ENCODE measurements at regions not wholly inside any gene's neighbourhood (a gene's known extent, or its start where the extent isn't known, plus 50 kb on each side); places are given as distances from the start of the nearest gene placed in this dataset.

DNA sequence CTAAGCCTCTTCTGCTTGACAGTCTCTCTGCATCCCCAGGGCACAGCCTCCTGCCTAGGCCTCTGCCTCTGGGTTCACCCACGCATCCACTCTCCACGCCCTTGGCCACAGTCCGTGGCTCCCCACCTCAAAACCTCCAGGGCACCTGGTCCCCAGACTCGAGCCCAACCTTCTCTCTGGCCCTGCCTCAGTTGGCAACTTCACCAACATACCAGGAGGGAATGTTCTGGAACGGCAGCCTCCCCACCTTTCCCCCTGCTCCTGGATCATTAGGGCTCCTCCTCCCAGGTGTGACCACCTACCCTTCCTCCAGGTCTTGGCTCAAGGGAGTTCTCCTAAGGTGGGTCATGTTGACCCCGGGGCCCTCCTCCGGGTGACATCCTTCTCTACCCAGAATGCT lies 69.1 kb downstream of the SOX1 start:
- Histone ChIP-seq H3K27ac (no peak overlapping the region), H3K4me3 (no peak overlapping the region), H3K27me3 (no peaks in the 10 kb centered on the region), H3K36me3 (no peaks in the 10 kb centered on the region), H3K4me1 (no peaks in the 10 kb centered on the region), H3K9me3 (no peaks in the 10 kb centered on the region)
- no peak for DNase-seq (ENCODE audit: extremely low spot score in 2 of 2)
- intact Hi-C loops (cut with DNase I): no loop called here
- TF ChIP-seq POLR2A (IDR thresholded peaks at IDR 0.05): no peak
- TF ChIP-seq POLR2AphosphoS5 (IDR thresholded peaks at IDR 0.05; ENCODE audit: insufficient read depth in 1 of 2, low read depth in 1 of 2): no peak
- TF ChIP-seq, protein P1, sequence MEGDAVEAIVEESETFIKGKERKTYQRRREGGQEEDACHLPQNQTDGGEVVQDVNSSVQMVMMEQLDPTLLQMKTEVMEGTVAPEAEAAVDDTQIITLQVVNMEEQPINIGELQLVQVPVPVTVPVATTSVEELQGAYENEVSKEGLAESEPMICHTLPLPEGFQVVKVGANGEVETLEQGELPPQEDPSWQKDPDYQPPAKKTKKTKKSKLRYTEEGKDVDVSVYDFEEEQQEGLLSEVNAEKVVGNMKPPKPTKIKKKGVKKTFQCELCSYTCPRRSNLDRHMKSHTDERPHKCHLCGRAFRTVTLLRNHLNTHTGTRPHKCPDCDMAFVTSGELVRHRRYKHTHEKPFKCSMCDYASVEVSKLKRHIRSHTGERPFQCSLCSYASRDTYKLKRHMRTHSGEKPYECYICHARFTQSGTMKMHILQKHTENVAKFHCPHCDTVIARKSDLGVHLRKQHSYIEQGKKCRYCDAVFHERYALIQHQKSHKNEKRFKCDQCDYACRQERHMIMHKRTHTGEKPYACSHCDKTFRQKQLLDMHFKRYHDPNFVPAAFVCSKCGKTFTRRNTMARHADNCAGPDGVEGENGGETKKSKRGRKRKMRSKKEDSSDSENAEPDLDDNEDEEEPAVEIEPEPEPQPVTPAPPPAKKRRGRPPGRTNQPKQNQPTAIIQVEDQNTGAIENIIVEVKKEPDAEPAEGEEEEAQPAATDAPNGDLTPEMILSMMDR (IDR thresholded peaks at IDR 0.05): no peak

DNA sequence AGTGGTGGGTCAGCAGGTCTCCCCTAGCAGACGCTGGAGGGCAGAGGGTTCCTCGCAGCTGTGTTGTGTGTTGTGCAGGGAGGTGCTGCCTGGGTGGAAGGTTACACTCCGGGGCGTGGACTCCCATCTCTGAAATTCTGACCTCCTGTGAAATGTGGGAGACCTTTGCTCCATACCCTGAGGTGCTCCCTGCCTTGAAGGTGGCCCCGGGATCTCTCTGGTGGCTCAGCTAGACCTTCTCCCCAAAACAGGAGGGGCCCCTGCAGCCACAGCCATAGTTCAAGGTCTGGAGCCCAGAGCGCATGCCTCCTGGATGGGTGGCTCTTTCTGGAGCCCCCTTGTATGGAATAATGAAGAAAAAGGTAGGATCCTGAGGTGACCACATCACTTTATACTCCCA lies 70.2 kb downstream of the SOX1 start:
- TF ChIP-seq POLR2A (IDR thresholded peaks at IDR 0.05): no peak
- no peak for TF ChIP-seq POLR2AphosphoS5 (IDR thresholded peaks at IDR 0.05; ENCODE audit: insufficient read depth in 1 of 2, low read depth in 1 of 2)
- TF ChIP-seq, protein P1 (IDR thresholded peaks at IDR 0.05): no peak
- Histone ChIP-seq H3K9me3 (no peaks in the 10 kb centered on the region), H3K4me3 (no peak overlapping the region), H3K4me1 (no peaks in the 10 kb centered on the region), H3K27me3 (no peaks in the 10 kb centered on the region), H3K36me3 (no peaks in the 10 kb centered on the region), H3K27ac (no peak overlapping the region)
- no peak for DNase-seq (ENCODE audit: extremely low spot score in 2 of 2)
- intact Hi-C loops (cut with DNase I): no loop called here

DNA sequence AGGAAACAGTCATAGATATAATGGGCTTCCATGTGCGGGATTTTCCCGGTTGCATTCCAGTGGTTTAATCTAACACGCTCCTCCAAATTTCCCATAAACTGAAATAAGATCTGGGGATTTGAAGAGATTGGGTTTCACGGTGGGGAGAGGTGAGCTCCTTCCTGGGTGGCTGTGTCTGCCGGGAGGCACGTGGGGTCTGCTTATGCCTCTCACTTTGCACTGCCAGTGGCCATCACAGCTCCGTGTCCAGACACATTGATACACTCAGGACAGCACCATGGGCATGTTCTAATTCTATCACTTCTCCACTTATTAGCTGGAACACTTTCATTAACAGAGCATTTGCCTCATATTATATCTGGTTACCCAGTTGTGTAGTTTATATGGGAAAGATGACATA lies 73.4 kb downstream of the SOX1 start:
- TF ChIP-seq POLR2A (IDR thresholded peaks at IDR 0.05) (no peak), POLR2AphosphoS5 (IDR thresholded peaks at IDR 0.05; ENCODE audit: insufficient read depth in 1 of 2, low read depth in 1 of 2) (no peak)
- TF ChIP-seq, protein P1 (IDR thresholded peaks at IDR 0.05): no peak
- Histone ChIP-seq H3K4me1 (no peaks in the 10 kb centered on the region), H3K27me3 (no peaks in the 10 kb centered on the region), H3K9me3 (no peaks in the 10 kb centered on the region), H3K4me3 (no peak overlapping the region), H3K36me3 (no peaks in the 10 kb centered on the region), H3K27ac (no peak overlapping the region)
- DNase-seq (ENCODE audit: extremely low spot score in 2 of 2): no peak
- intact Hi-C loops (cut with DNase I): no loop called here

DNA sequence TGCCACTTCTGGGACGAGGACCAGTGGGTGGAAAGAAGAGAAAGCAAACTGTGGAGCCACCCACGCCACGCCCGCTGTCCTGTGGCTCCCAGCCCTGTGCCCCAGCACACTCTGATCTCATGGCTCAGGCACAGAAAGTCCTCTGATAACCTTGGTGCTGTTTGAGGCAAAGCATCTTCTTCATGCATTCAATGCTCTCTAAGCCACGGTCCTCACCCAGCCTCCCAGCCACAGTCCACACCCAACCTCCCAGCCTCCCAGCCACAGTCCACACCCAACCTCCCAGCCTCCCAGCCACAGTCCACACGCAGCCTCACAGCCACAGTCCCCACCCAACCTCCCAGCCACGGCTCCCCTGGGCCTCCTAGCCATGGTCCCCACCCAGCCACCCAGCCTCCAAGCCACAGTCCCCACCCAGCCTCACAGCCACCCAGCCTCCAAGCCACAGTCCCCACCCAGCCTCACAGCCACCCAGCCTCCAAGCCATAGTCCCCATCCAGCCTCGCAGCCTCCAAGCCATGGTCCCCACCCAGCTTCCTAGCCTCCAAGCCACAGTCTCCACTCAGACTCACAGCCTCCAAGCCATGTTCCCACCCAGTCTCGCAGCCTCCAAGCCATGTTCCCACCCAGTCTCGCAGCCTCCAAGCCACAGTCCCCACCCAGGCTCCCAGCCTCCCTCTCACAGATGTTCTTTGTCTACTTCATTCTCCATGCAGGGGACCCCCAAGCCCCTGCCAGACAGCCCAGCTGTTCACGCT lies 74.9 kb downstream of the SOX1 start:
- Histone ChIP-seq H3K9me3 (no peaks in the 10 kb centered on the region), H3K36me3 (no peaks in the 10 kb centered on the region), H3K27me3 (no peaks in the 10 kb centered on the region), H3K4me3 (no peak overlapping the region), H3K27ac (no peak overlapping the region), H3K4me1 (no peaks in the 10 kb centered on the region)
- TF ChIP-seq, protein P1 (IDR thresholded peaks at IDR 0.05): no peak
- TF ChIP-seq POLR2AphosphoS5 (IDR thresholded peaks at IDR 0.05; ENCODE audit: insufficient read depth in 1 of 2, low read depth in 1 of 2) (no peak), POLR2A (IDR thresholded peaks at IDR 0.05) (no peak)
- intact Hi-C loops (cut with DNase I): no loop called here
- DNase-seq (ENCODE audit: extremely low spot score in 2 of 2): no peak

DNA sequence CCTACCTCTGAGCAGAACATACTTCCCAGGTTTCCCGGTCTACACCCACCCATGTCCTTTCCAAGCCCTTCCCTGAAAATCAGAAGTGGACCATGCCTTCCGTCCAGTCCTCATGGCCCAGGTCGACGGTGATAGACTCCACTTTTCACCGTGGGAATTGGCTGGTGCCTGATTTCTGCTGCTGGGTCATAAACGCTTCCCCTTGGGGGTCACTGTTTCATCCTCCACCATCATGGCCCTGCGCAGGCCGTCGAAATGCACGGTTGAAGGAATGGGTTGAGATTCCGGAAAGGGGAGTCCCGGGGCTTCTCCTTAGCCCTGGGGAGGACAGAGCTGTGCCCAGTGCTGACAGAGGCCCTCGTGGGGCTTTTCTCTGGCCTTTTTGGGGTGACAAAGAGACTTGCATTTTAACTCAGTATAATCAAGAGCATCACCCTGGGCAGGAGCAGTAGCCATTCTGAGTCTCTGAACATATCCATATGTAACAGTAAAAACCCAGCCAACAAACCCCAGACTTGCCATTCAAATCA lies 75.5 kb downstream of the SOX1 start:
- Histone ChIP-seq H3K9me3 (no peaks in the 10 kb centered on the region), H3K4me1 (no peaks in the 10 kb centered on the region), H3K4me3 (no peak overlapping the region), H3K27ac (no peak overlapping the region), H3K27me3 (no peaks in the 10 kb centered on the region), H3K36me3 (no peaks in the 10 kb centered on the region)
- DNase-seq (ENCODE audit: extremely low spot score in 2 of 2): no peak
- intact Hi-C loops (cut with DNase I): no loop called here
- TF ChIP-seq, protein P1 (IDR thresholded peaks at IDR 0.05): no peak
- no peak for TF ChIP-seq POLR2AphosphoS5 (IDR thresholded peaks at IDR 0.05; ENCODE audit: insufficient read depth in 1 of 2, low read depth in 1 of 2)
- TF ChIP-seq POLR2A (IDR thresholded peaks at IDR 0.05): no peak
